ENCODE measurements at regions not wholly inside any gene's neighbourhood (a gene's known extent, or its start where the extent isn't known, plus 50 kb on each side); places are given as distances from the start of the nearest gene placed in this dataset.
"Not testable (repeated sequence)": the region's sequence is repeated elsewhere in the genome, so short reads cannot be mapped to it uniquely, and the experiment has no call there.

- Histone ChIP-seq H3K4me1 (ENCODE audit: control insufficient read depth in 2 of 2, insufficient read depth in 2 of 2, low read length in 1 of 2) (no peaks in the 10 kb centered on the region), H3K27me3 (ENCODE audit: control insufficient read depth in 1 of 2, insufficient read depth in 2 of 2, low read length in 2 of 2) (no peaks in the 10 kb centered on the region), H3K36me3 (ENCODE audit: control insufficient read depth in 2 of 2, insufficient read depth in 2 of 2, low read length in 1 of 2) (no peaks in the 10 kb centered on the region), H3K9me3 (ENCODE audit: control insufficient read depth in 2 of 2, insufficient read depth in 1 of 2, low read depth in 1 of 2, low read length in 1 of 2) (no peaks in the 10 kb centered on the region), H3K27ac (ENCODE audit: low read depth in 2 of 2, low read length in 1 of 2) (no peak overlapping the region), H3K4me3 (ENCODE audit: low read depth in 1 of 2, low read length in 2 of 2) (no peak overlapping the region)
- 62 to 66% methylated on average over 6 of the region's 6 CpGs for WGBS, 2 donors
These were observed 50.0 kb upstream of the EMX2 start for GRCh38 chr10:117492504-117492903.

DNA sequence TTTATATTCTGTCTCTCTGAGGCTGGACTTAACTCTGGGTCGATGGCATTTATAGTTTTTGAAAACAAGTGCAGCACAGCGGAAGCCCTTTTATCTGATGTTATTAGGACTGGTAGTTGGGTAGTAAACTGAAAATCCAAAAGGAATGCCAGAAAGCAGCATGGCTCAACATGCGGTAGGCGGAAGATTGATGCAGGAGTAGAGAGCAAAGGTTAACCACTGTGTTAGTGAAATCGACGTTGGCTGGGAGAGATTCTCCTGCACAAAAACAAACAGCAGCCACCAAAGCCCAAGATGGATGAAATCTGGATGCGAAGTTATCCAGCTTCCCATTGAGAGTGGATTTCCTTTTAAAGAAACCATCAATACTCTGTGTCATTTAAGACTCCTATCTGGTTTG lies 54.5 kb upstream of the EMX2 start:
- Histone ChIP-seq H3K27ac (ENCODE audit: low read depth in 2 of 2, low read length in 1 of 2) (no peak overlapping the region), H3K4me1 (ENCODE audit: control insufficient read depth in 2 of 2, insufficient read depth in 2 of 2, low read length in 1 of 2) (peaks cover 3 to 5% of the 10 kb centered on the region in 2 donors), H3K4me3 (ENCODE audit: low read depth in 1 of 2, low read length in 2 of 2) (no peak overlapping the region), H3K9me3 (ENCODE audit: control insufficient read depth in 2 of 2, insufficient read depth in 1 of 2, low read depth in 1 of 2, low read length in 1 of 2) (no peaks in the 10 kb centered on the region), H3K36me3 (ENCODE audit: control insufficient read depth in 2 of 2, insufficient read depth in 2 of 2, low read length in 1 of 2) (no peaks in the 10 kb centered on the region), H3K27me3 (ENCODE audit: control insufficient read depth in 1 of 2, insufficient read depth in 2 of 2, low read length in 2 of 2) (no peaks in the 10 kb centered on the region)
- WGBS, 2 donors, result 48 to 60% methylated on average over 7 of the region's 7 CpGs

DNA sequence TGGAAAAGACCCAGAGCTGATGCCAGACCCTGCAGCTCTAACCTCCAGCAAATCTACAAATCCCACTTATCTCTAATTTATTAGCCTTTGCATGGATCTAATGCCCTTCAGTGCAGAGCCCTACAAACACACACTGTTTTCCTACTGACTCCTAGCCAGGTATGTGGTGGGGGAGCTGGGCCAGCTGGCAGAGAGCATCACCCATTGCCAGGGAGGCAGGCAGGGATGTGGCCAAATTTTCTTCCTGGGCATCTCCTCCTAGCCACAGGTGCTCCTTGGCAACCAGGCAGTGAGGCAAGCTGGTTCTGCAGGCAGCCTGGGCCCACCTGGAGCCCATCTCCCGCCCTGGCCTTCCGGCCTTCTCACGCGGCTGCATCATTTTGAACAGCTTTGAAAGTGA lies 55.9 kb upstream of the EMX2 start:
- 78 to 94% methylated on average over 4 of the region's 4 CpGs for WGBS, 2 donors
- Histone ChIP-seq H3K4me3 (ENCODE audit: low read depth in 1 of 2, low read length in 2 of 2) (no peak overlapping the region), H3K27me3 (ENCODE audit: control insufficient read depth in 1 of 2, insufficient read depth in 2 of 2, low read length in 2 of 2) (no peaks in the 10 kb centered on the region), H3K36me3 (ENCODE audit: control insufficient read depth in 2 of 2, insufficient read depth in 2 of 2, low read length in 1 of 2) (no peaks in the 10 kb centered on the region), H3K4me1 (ENCODE audit: control insufficient read depth in 2 of 2, insufficient read depth in 2 of 2, low read length in 1 of 2) (peaks cover 3 to 5% of the 10 kb centered on the region in 2 donors), H3K27ac (ENCODE audit: low read depth in 2 of 2, low read length in 1 of 2) (no peak overlapping the region), H3K9me3 (ENCODE audit: control insufficient read depth in 2 of 2, insufficient read depth in 1 of 2, low read depth in 1 of 2, low read length in 1 of 2) (no peaks in the 10 kb centered on the region)

GRCh38 chr10:117483056-117483590 lies 59.4 kb upstream of the EMX2 start:
- 42 to 54% methylated on average over 5 of the region's 5 CpGs for WGBS, 2 donors
- H3K4me3 ChIP-seq (ENCODE audit: low read depth in 1 of 2, low read length in 2 of 2), result no peak overlapping the region
- no peaks in the 10 kb centered on the region for H3K9me3 ChIP-seq (ENCODE audit: control insufficient read depth in 2 of 2, insufficient read depth in 1 of 2, low read depth in 1 of 2, low read length in 1 of 2)
- peaks cover 3 to 5% of the 10 kb centered on the region in 2 donors for H3K4me1 ChIP-seq (ENCODE audit: control insufficient read depth in 2 of 2, insufficient read depth in 2 of 2, low read length in 1 of 2)
- no peaks in the 10 kb centered on the region for H3K27me3 ChIP-seq (ENCODE audit: control insufficient read depth in 1 of 2, insufficient read depth in 2 of 2, low read length in 2 of 2)
- no peak overlapping the region for H3K27ac ChIP-seq (ENCODE audit: low read depth in 2 of 2, low read length in 1 of 2)
- H3K36me3 ChIP-seq (ENCODE audit: control insufficient read depth in 2 of 2, insufficient read depth in 2 of 2, low read length in 1 of 2), result no peaks in the 10 kb centered on the region

DNA sequence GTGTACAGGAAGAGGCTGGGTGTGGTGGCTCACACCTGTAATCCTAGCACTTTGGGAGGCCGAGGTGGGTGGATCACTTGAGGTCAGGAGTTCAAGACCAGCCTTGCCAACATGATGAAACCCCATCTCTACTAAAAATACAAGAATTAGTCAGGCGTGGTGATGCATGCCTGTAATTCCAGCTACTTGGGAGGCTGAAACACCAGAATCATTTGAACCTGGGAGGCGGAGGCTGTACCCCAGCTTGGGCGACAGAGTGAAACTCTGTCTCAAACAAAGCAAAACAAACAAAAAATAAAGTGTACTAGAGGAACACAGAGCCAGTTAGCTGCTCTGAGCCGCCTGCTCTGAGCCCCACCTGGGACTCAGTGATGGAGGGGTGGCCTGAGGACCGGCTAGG lies 61.5 kb upstream of the EMX2 start:
- not testable (repeated sequence) for H3K4me1 ChIP-seq (ENCODE audit: control insufficient read depth in 2 of 2, insufficient read depth in 2 of 2, low read length in 1 of 2); H3K27me3 ChIP-seq (ENCODE audit: control insufficient read depth in 1 of 2, insufficient read depth in 2 of 2, low read length in 2 of 2); H3K27ac ChIP-seq (ENCODE audit: low read depth in 2 of 2, low read length in 1 of 2); H3K4me3 ChIP-seq (ENCODE audit: low read depth in 1 of 2, low read length in 2 of 2); H3K9me3 ChIP-seq (ENCODE audit: control insufficient read depth in 2 of 2, insufficient read depth in 1 of 2, low read depth in 1 of 2, low read length in 1 of 2); H3K36me3 ChIP-seq (ENCODE audit: control insufficient read depth in 2 of 2, insufficient read depth in 2 of 2, low read length in 1 of 2)
- 82 to 86% methylated on average over 6 of the region's 6 CpGs for WGBS, 2 donors

GRCh38 chr10:117480097-117480496 lies 62.4 kb upstream of the EMX2 start:
- Histone ChIP-seq H3K27ac (ENCODE audit: low read depth in 2 of 2, low read length in 1 of 2) (no peak overlapping the region), H3K4me3 (ENCODE audit: low read depth in 1 of 2, low read length in 2 of 2) (no peak overlapping the region), H3K27me3 (ENCODE audit: control insufficient read depth in 1 of 2, insufficient read depth in 2 of 2, low read length in 2 of 2) (no peaks in the 10 kb centered on the region), H3K4me1 (ENCODE audit: control insufficient read depth in 2 of 2, insufficient read depth in 2 of 2, low read length in 1 of 2) (peaks cover 5 to 6% of the 10 kb centered on the region in 2 donors), H3K9me3 (ENCODE audit: control insufficient read depth in 2 of 2, insufficient read depth in 1 of 2, low read depth in 1 of 2, low read length in 1 of 2) (peaks cover 0 to 3% of the 10 kb centered on the region in 2 donors), H3K36me3 (ENCODE audit: control insufficient read depth in 2 of 2, insufficient read depth in 2 of 2, low read length in 1 of 2) (no peaks in the 10 kb centered on the region)
- 71 to 80% methylated on average over 1 of the region's 1 CpG for WGBS, 2 donors

GRCh38 chr10:117477961-117478670 lies 64.4 kb upstream of the EMX2 start:
- WGBS, 2 donors, result 49 to 52% methylated on average over 5 of the region's 5 CpGs
- Histone ChIP-seq H3K27me3 (ENCODE audit: control insufficient read depth in 1 of 2, insufficient read depth in 2 of 2, low read length in 2 of 2) (no peaks in the 10 kb centered on the region), H3K4me1 (ENCODE audit: control insufficient read depth in 2 of 2, insufficient read depth in 2 of 2, low read length in 1 of 2) (peaks cover 0 to 3% of the 10 kb centered on the region in 2 donors), H3K27ac (ENCODE audit: low read depth in 2 of 2, low read length in 1 of 2) (no peak overlapping the region), H3K4me3 (ENCODE audit: low read depth in 1 of 2, low read length in 2 of 2) (no peak overlapping the region), H3K9me3 (ENCODE audit: control insufficient read depth in 2 of 2, insufficient read depth in 1 of 2, low read depth in 1 of 2, low read length in 1 of 2) (peaks cover 0 to 3% of the 10 kb centered on the region in 2 donors), H3K36me3 (ENCODE audit: control insufficient read depth in 2 of 2, insufficient read depth in 2 of 2, low read length in 1 of 2) (no peaks in the 10 kb centered on the region)

GRCh38 chr10:117477211-117477947 lies 65.2 kb upstream of the EMX2 start:
- Histone ChIP-seq H3K9me3 (ENCODE audit: control insufficient read depth in 2 of 2, insufficient read depth in 1 of 2, low read depth in 1 of 2, low read length in 1 of 2) (peaks cover 0 to 3% of the 10 kb centered on the region in 2 donors), H3K4me1 (ENCODE audit: control insufficient read depth in 2 of 2, insufficient read depth in 2 of 2, low read length in 1 of 2) (peaks cover 0 to 3% of the 10 kb centered on the region in 2 donors), H3K27ac (ENCODE audit: low read depth in 2 of 2, low read length in 1 of 2) (no peak overlapping the region), H3K36me3 (ENCODE audit: control insufficient read depth in 2 of 2, insufficient read depth in 2 of 2, low read length in 1 of 2) (no peaks in the 10 kb centered on the region), H3K27me3 (ENCODE audit: control insufficient read depth in 1 of 2, insufficient read depth in 2 of 2, low read length in 2 of 2) (no peaks in the 10 kb centered on the region), H3K4me3 (ENCODE audit: low read depth in 1 of 2, low read length in 2 of 2) (no peak overlapping the region)
- 47 to 48% methylated on average over 2 of the region's 2 CpGs for WGBS, 2 donors

DNA sequence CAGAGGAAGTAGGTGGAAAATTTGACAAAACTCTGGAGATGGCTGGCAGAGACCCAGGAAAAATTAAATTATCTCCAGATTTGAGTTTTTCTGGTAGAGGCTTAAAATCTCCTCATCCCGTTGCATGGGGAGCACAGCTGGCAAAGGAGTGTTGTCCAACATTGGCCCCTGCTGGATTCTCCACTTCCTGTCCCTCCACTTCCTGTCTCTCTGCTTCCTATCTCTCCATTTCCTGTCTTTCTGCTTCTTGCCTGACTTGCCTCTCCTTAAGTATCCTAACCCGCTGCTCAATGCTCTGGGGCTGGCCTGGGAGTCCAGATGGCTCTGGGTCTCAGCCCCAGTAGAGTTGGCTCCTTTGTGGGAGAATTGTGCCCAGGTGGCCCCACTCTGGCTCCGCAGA lies 65.8 kb upstream of the EMX2 start:
- no peak overlapping the region for H3K27ac ChIP-seq (ENCODE audit: low read depth in 2 of 2, low read length in 1 of 2)

More for the DNA sequence above, 65.8 kb upstream of the EMX2 start:
- H3K36me3 ChIP-seq (ENCODE audit: control insufficient read depth in 2 of 2, insufficient read depth in 2 of 2, low read length in 1 of 2), result no peaks in the 10 kb centered on the region
- no peaks in the 10 kb centered on the region for H3K27me3 ChIP-seq (ENCODE audit: control insufficient read depth in 1 of 2, insufficient read depth in 2 of 2, low read length in 2 of 2)
- 64 to 70% methylated on average over 3 of the region's 3 CpGs for WGBS, 2 donors
- peaks cover 0 to 3% of the 10 kb centered on the region in 2 donors for H3K4me1 ChIP-seq (ENCODE audit: control insufficient read depth in 2 of 2, insufficient read depth in 2 of 2, low read length in 1 of 2)
- peaks cover 0 to 3% of the 10 kb centered on the region in 2 donors for H3K9me3 ChIP-seq (ENCODE audit: control insufficient read depth in 2 of 2, insufficient read depth in 1 of 2, low read depth in 1 of 2, low read length in 1 of 2)
- H3K4me3 ChIP-seq (ENCODE audit: low read depth in 1 of 2, low read length in 2 of 2), result no peak overlapping the region

Data from esophagus (tissue), 2 donors.